ENCODE measurements at regions not wholly inside any gene's neighbourhood (a gene's known extent, or its start where the extent isn't known, plus 50 kb on each side); places are given as distances from the start of the nearest gene placed in this dataset.

DNA sequence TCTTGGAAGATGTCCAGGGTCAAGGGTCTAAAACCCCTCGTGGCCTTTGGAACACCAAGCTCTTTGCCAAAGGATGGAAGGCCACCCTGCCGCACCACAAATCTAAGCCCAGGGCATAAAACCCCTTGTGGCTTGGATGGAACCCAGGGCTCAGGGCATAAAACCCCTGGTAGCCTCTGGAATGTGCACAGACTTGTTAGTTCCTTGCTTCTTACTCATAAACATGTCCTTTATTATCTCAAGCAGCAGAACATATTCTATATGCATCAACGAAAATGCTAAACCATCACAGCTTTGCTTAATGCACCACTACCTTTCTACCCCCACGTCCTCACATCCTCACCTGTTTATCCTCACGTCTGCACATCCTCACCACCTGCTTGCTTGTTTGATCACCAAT, 998.0 kb downstream of the DSC3 start:
- no peak for TF ChIP-seq POLR2A (IDR thresholded peaks at IDR 0.05; ENCODE audit: low read length)
- TF ChIP-seq GATA1 (IDR thresholded peaks at IDR 0.05; ENCODE audit: low read depth, low read length), result no peak

Measured in erythroblast (primary cell).